22Rv1 (cell line): ENCODE measurements at regions not wholly inside any gene's neighbourhood (a gene's known extent, or its start where the extent isn't known, plus 50 kb on each side); places are given as distances from the start of the nearest gene placed in this dataset.

ENCODE experiments used
- H3K27ac ChIP-seq: fragments of 450-650 bp; 2 replicates; pipeline ENCODE4 v1.5.1; 2017
- CTCF ChIP-seq: fragments of 450-650 bp; IDR thresholded peaks from 2 replicates; pipeline ENCODE4 v1.5.1; 2017; ENCODE audit warnings: mild to moderate bottlenecking
- ZFX ChIP-seq: fragments of 450-650 bp; IDR thresholded peaks from 2 replicates; pipeline ENCODE4 v1.6.1; 2017; ENCODE audit warnings: antibody characterized with exemption, borderline replicate concordance

- no peak overlapping the region for H3K27ac ChIP-seq
- TF ChIP-seq CTCF (no peak), ZFX (no peak)
Measured at GRCh38 chr7:28291559-28291958, 111.0 kb upstream of the JAZF1 start.

DNA sequence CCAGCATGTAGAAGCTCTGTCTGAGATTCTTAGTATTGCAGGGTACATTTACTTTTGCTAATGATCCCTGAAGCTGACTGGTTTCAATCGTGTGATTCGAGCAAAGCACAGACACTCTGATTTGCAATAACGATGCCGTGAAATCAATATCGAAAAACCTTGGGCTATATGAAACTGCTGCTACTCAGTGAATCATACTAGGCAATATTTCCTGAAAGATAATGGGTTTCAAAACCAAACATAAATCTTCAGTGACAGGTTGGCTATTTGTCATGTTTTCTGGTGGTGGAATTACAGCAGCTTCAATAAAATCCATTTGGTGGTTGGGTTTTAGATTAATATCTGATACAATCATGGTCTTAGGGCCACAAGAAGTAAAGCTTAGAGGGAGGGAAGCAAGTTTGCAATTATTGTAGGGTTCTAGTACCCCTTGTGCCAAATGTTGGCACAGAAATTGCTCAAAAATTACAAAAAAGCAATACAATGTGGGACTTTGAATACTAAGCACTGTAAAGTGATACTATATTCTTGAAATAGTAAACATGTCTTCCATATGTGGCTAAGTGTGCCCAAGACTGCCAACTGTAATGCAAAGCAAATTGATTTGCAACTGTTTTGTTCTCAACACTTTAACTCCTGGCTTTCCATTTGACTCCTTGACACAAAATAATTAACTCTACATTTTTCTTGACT is 112.4 kb upstream of the JAZF1 start:
- no peak overlapping the region for H3K27ac ChIP-seq
- TF ChIP-seq CTCF: no peak
- TF ChIP-seq ZFX: no peak

GRCh38 chr7:28293527-28293835 is 112.9 kb upstream of the JAZF1 start:
- H3K27ac ChIP-seq: no peak overlapping the region
- TF ChIP-seq CTCF (no peak), ZFX (no peak)

GRCh38 chr7:28296571-28297483 is 115.5 kb upstream of the CREB5 start:
- no peak for TF ChIP-seq ZFX
- peak; percentile 91 for TF ChIP-seq CTCF

DNA sequence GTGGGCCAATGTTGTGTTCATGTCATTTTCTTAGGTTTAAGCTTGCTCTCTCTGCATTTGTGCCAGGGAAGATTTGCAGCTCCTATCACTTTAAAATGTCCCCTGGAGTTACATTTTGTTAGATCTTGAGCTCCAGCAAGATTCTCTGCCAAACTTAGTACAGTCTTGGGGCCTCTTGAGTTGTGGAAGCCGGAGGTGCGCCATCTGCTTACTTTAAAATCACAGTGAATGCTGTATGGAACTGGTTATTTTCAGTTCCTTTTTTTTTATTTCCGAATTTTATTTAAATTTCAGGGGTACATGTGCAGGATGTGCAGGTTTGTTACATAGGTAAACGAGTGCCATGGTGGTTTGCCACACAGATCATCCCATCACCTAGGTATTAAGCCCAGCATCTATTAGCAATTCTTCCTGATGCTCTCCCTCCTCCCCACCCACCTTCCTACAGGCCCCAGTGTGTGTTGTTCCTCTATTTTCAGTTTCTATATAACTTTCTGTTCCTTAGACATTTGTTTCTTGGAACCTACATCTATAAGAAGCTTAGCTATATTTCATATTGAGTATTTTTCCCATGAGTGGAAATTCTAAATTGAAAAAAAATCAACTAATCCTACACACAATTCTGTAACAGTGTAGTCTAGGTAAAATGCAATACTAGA is 114.4 kb upstream of the CREB5 start:
- H3K27ac ChIP-seq: no peak overlapping the region
- TF ChIP-seq ZFX (no peak), CTCF (no peak)

More at GRCh38 chr7:28296571-28297483, 115.5 kb upstream of the CREB5 start:
- no peak overlapping the region for H3K27ac ChIP-seq

GRCh38 chr7:28298870-28299518 is 113.3 kb upstream of the CREB5 start:
- H3K27ac ChIP-seq: no peak overlapping the region

More at GRCh38 chr7:28298870-28299518, 113.3 kb upstream of the CREB5 start:
- no peak for TF ChIP-seq ZFX
- TF ChIP-seq CTCF: peak; percentile 78
